ENCODE measurements at regions not wholly inside any gene's neighbourhood (a gene's known extent, or its start where the extent isn't known, plus 50 kb on each side); places are given as distances from the start of the nearest gene placed in this dataset.
"Not testable (repeated sequence)": the region's sequence is repeated elsewhere in the genome, so short reads cannot be mapped to it uniquely, and the experiment has no call there.

- no peak for DNase-seq (ENCODE audit: low read depth in 3 of 3, low spot score in 1 of 3)
Measured at GRCh38 chr5:8528106-8528505, 659.2 kb downstream of the MTRR start.

DNA sequence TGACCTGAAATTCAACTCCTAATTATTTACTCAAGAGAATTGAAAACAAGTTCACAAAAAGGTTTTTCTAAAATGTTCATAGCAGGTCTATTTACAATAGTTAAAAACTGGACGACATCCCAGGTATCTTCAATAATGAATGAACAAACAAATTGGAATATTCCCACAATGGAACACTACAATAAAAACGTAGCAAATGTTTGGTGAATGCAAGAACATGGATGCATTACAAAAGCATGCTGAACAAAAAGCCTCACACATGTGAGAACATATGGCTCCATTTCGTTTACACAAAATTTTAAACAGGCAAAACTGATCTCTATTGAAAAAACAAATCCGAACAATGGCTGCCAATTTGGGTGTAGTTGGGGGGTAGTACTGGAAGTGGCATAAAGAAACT lies 669.9 kb downstream of the MTRR start:
- no peak for DNase-seq (ENCODE audit: low read depth in 3 of 3, low spot score in 1 of 3)

- no peak for DNase-seq (ENCODE audit: low read depth in 3 of 3, low spot score in 1 of 3)
Measured at GRCh38 chr5:8540317-8540716, 671.4 kb downstream of the MTRR start.

DNA sequence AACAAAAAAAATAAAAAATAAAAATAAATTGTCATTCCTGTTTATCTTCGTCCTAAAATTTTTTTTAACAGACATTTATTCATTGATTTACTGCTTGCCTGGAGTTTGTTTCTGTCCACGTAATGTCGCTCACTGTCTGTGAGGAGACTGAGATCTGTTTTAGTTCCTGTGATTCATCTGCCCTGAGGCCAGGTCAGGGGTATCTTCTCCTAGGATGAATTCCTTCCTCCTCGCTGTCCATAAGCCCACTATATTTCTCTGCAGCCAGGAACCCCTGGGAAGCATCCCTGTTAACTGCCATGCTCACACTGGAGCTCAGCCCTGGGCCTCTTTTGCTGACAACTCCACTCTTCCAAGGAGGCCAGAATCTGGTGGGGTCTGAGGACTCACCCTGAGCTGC lies 682.0 kb downstream of the MTRR start:
- DNase-seq (ENCODE audit: low read depth in 3 of 3, low spot score in 1 of 3), result no peak

GRCh38 chr5:8553364-8553763 lies 684.4 kb downstream of the MTRR start:
- no peak for DNase-seq (ENCODE audit: low read depth in 3 of 3, low spot score in 1 of 3)

- DNase-seq (ENCODE audit: low read depth in 3 of 3, low spot score in 1 of 3), result no peak
Measured at GRCh38 chr5:8557728-8558127, 688.8 kb downstream of the MTRR start.

- DNase-seq (ENCODE audit: low read depth in 3 of 3, low spot score in 1 of 3), result no peak
Measured at GRCh38 chr5:8560776-8561175, 691.8 kb downstream of the MTRR start.

- no peak for DNase-seq (ENCODE audit: low read depth in 3 of 3, low spot score in 1 of 3)
Measured at GRCh38 chr5:8561224-8561840, 692.4 kb downstream of the MTRR start.

DNA sequence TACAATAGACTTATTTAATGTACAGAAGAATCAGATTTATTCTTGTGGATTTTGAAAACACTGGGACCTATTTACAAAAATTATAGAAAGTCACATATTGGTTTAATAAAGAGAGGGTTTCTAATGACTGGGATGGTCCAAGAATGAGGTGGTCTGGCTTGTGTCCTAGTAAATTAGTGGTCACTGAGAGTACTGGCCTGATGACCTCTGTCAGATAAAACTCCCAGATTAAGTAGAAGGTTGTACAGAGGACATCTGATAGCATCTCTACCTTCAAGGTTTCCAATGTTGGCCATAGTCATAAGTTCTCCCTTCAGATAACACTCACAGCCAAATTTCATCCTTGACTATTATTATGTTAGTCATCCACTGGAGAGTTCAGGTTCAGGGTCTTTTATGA lies 692.9 kb downstream of the MTRR start:
- no peak for DNase-seq (ENCODE audit: low read depth in 3 of 3, low spot score in 1 of 3)

GRCh38 chr5:8563540-8563939 lies 694.6 kb downstream of the MTRR start:
- DNase-seq (ENCODE audit: low read depth in 3 of 3, low spot score in 1 of 3), result not testable (repeated sequence)

DNA sequence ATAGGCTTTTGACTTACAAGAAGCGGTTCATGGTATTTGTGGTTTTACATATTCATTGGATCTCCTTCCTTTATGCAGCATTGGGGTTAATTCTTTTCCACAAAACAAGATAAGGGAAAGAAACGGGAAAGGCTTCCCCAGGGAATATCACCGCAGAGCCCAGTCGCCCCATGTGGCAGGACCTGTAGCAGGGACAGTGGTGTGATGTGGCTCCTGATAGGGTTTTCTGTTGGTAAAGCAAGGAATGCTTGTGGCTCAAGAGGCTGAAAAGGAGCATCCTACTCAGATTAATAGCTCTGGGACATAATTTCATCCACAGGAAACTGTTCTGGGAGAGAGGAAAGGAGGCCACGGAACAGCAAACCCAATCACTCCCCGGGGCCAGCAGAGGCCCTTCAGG lies 699.9 kb downstream of the MTRR start:
- no peak for DNase-seq (ENCODE audit: low read depth in 3 of 3, low spot score in 1 of 3)

- no peak for DNase-seq (ENCODE audit: low read depth in 3 of 3, low spot score in 1 of 3)
Measured at GRCh38 chr5:8570528-8570927, 701.6 kb downstream of the MTRR start.

- no peak for DNase-seq (ENCODE audit: low read depth in 3 of 3, low spot score in 1 of 3)
Measured at GRCh38 chr5:8576178-8576577, 707.2 kb downstream of the MTRR start.

DNA sequence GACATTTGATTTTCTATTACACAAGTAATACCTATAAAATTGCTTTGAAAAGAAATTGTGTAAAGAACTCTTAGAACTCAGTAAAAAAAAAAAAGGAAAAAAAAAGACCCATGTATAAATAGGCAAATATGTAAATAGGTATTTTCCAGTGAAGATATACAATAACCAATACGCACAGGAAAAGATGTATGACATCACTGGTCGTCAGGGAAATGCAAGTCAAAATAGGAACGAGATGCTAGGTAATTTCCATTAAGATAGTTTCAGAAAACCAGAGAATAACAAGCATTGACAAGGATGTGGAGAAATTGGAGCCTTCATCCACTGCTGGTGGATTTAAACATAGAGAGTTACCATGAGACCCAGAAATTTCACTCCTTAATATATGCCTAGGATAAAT lies 708.8 kb downstream of the MTRR start:
- DNase-seq (ENCODE audit: low read depth in 3 of 3, low spot score in 1 of 3), result no peak

GRCh38 chr5:8580298-8580697 lies 711.4 kb downstream of the MTRR start:
- DNase-seq (ENCODE audit: low read depth in 3 of 3, low spot score in 1 of 3), result no peak

DNA sequence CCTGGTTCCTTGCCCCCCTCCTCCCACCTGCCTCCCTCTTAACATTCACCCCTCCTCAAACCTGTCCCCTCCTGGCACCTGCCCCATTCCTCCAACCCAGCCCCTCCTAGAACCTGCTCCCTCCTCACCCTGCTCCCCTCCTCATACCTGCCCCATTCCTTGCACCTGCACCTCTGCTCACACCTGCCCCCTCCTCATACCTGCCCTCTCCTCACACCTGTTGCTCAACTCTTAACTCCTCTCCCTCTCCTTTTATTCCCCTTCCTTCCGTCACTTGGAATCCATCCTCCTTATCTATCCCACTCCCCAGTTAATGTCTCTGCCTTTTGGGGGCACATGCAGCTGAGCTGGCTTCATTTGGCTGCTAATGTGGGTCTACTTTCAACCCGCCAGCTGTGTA lies 712.1 kb downstream of the MTRR start:
- no peak for DNase-seq (ENCODE audit: low read depth in 3 of 3, low spot score in 1 of 3)

GRCh38 chr5:8585230-8586018 lies 716.5 kb downstream of the MTRR start:
- DNase-seq (ENCODE audit: low read depth in 3 of 3, low spot score in 1 of 3), result no peak

- DNase-seq (ENCODE audit: low read depth in 3 of 3, low spot score in 1 of 3), result no peak
Measured at GRCh38 chr5:8590959-8591358, 722.0 kb downstream of the MTRR start.

- no peak for DNase-seq (ENCODE audit: low read depth in 3 of 3, low spot score in 1 of 3)
Measured at GRCh38 chr5:8598356-8598755, 729.4 kb downstream of the MTRR start.

GRCh38 chr5:8598996-8599395 lies 730.0 kb downstream of the MTRR start:
- no peak for DNase-seq (ENCODE audit: low read depth in 3 of 3, low spot score in 1 of 3)

GRCh38 chr5:8600843-8601242 lies 731.9 kb downstream of the MTRR start:
- no peak for DNase-seq (ENCODE audit: low read depth in 3 of 3, low spot score in 1 of 3)

GRCh38 chr5:8601831-8602354 lies 732.9 kb downstream of the MTRR start:
- no peak for DNase-seq (ENCODE audit: low read depth in 3 of 3, low spot score in 1 of 3)

GRCh38 chr5:8606231-8606630 lies 737.3 kb downstream of the MTRR start:
- DNase-seq (ENCODE audit: low read depth in 3 of 3, low spot score in 1 of 3), result no peak
